HG03460 (cell line): ENCODE measurements at regions not wholly inside any gene's neighbourhood (a gene's known extent, or its start where the extent isn't known, plus 50 kb on each side); places are given as distances from the start of the nearest gene placed in this dataset.

Source experiments
- ATAC-seq: cut with Tn5 transposase; IDR thresholded peaks from one replicate; pipeline ENCODE4 v1.9.1; 2021; ENCODE audit not compliant: unreplicated experiment

DNA sequence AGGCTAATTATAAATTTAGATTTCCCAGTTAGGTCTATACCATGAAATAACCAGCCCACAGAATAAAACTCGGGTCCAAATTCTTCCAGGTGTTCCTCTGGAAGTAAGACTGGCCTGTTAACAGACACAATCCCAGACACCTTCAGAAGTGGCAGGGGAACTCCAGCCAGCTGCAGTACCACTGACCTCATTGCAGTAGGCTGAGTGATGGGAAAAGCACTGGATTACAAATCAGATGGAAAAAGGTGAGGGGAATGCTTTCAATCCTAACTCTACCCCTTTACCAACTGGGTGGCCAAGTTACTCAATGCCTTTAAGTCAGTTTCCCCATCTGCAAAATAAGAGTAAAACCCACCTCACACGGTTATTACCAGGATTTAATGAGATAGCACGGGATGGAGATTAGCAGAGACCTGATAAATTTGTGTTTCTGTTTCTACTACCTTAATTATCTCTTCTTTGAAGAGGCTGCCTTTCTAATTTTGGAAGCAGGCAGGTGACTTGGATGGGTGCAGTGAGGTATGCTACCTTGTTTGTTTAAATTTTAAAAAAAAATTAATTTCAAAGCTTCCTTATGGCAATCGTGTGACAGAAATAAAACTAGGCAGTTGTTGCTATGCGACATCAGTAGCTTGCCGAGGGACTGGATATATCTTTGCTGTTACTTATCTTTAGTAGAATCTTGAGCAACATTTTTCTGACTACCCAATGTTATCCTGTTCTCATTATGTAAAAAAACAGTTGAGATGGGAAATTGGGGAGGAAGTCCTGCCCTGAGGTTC lies 167.3 kb upstream of the GRIN2B start:
- ATAC-seq: no peak

DNA sequence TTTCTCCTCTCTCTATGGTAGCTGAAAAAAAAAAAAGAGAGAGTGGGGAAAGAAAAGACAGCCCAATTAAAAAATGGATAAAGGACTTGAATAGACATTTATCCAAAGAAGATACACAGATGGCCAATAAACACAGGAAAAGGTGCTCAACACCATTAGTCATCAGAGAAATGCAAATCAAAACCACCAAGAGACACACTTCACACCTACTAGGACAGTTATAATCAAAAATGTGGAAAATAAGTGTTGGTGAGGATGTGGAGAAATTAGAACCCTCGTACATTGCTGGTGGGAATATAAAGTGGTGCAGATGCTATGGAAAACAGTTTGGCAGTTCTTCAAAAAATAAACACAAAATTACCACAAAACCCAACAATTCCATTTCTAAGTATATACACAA lies 172.4 kb upstream of the GRIN2B start:
- no peak for ATAC-seq

DNA sequence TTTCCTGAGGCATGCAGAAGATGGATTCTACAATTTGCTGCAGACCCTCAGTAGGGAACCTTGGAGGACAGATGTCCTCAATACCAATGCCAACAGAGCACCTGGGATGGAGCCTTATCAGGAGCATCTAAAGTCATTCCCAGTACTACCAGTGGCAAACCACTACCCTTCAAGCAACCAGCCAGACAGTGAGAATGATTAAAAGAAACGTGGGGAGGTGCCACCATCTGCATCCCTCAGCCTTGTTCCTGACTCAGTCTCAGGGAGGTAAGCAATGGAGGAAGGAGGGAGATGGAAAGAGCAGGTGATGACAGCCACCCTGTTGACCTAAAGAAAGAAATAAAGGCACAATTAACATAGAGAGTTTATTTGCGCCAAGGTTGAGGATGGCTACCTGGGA lies 175.2 kb upstream of the GRIN2B start:
- ATAC-seq: no peak

DNA sequence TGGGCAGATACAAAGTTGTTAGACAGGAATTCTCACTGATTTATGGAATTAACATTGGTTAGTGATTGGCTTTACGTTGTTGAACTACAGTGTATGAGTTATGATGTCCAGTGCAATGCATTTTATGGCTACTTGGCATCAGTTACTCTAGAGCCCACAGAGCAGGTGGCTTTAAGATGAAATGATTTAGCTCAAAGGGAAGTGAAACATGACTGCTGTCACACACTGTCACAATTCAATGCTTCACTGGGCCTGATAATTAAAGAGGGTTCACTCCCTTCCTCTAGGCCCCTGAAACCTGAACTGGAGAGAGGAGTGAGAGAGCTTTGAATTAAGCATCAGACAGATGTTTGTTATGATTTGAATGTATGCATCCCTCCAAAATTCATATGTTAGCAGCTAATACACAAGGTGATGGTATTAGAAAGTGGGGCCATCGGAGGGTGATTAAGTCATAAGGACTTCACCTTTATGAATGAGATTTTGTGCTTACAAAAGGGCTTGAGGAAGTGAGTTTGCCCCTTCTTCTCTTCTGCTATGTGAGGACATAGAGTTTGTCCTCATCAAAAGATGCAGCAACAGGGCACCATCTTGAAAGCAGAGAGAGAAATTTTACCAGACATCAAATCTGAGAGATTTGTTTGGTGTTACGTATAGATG lies 175.8 kb upstream of the GRIN2B start:
- peak; percentile 98 for ATAC-seq

DNA sequence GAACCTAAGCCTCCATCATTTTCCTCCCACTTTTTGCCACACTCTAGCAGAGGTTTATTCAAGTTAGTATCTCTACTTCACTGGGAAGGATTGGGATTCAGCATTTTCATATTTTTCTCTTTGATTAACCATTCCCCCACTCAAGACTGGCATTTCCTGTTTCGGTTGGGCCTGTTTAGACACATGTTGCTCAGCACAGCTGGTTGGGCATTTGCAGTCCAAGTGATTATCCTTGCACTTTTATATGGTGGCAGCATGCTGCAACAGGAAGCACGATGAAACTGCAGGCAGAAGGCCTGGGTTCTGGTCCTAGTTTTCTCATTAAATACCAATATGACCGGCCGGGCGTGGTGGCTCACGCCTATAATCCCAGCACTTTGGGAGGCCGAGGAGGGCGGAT lies 182.9 kb upstream of the GRIN2B start:
- no peak for ATAC-seq

DNA sequence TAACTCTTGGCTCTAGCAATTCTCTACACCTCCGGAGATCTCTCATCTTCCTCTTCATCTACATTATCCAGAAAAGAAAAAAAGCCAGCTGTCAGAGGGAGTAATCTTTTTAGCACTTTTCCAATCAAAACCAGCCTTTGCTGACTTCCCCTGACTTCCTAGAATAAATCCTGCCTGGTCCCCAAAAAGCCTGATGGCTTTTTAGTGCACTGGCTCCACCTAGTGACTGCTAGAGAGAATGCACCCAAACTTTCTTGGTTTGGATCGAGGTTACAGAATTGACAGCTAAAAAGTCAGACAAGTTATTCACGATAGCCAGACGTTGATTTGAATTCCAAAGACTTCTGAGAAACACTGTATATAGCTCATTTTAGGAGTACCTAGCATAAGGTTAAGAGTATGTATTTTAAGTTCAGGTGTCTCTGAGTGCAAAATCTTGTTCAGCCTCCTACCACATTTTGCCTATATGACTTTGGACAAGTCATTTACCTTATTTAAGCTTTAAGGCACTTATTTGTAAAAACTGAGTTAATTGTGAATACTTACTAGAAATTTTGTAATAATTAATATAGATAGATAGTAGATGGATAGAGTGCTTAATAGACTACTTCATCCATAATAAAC lies 185.7 kb upstream of the GRIN2B start:
- no peak for ATAC-seq

DNA sequence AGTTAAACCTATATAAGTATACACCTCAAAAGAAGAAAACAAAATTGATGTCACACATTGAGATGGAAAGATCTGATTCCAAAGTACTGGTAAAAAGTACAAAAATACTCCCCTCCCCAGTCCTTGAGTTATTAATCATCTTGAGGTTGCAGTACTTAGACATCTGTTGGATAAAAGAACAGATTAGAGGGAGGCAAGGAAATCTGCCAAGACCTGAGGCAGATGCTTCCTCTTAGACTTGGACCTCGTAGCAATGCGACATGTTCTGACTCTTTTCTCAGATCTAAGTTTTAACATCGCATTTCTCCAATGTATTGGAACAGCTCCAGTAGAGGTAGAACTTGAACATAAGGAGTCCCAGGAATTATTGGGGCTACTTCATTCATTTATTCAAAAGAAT lies 187.9 kb upstream of the GRIN2B start:
- ATAC-seq: no peak

DNA sequence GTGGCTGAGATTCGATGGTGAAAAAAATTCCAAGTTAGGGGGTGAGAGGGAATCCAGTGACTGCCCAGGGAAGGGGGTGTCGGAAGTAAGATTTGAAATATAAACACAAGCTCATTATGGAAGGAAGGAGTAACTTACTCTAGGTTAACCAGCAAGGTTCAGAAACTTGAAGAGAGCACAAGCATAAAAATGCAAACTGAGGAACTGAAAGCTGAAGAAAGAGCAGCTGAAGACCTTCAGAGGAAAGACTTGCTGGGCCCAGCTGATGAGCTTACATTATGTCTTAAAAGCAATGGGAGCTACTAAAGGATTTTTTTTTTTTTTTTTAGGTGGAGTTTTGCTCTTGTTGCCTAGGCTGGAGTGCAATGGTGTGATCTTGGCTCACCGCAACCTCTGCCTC lies 189.7 kb upstream of the GRIN2B start:
- ATAC-seq: peak; percentile 80

DNA sequence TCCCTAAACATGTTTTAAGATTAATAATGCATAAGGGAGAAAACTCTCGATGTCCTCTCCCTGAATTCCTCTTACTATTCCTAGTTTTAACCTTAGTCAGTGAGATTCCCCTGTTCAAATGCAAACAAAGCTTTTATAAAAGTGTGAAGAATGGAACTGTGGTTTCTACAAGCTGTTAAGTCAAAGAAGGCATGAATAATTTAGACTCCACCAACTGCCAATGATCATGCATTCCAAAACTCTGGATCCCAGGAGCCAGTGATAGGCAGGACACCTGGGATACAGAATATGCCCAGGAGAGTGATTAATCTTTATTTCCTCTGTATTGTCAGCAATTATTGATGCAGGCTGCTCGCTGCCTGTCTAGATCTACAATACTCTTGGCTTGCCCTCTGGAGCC lies 190.3 kb upstream of the ATF7IP start:
- ATAC-seq: no peak

DNA sequence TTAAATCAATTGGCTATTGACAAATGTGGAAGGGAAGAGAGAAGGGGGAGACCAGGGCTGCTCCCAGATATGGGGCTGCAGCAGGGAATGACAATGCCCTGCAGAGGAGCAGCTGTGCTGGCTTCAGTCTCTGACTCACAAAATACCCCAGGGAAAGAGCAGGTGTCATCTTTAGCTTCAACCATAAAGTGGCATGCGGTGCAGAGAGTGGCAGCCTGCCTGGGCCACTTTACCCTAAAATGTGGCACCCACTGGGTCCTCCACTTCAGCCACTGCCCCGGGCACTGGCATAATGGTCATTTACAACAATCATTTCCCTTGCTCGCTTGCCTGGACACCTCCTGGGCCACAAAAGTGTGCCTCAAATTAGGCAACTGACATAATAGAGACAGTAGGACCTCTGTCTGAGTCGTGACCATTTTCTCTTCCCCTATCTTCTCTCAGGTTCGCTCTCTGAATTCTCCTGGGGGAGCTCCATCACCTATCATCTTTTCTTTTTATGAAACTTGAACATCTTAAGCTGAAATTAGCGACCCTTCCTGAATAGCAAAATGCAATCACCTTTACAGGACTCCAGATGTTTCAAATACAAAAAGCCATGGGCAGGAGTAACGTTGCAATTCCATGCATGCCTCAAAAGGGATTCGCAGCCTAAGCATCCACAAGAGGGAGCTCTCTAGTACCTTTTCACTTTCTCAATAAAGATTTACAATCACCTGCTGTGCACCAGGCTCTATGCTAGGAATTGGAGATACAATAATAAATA lies 179.9 kb upstream of the ATF7IP start:
- ATAC-seq: peak; percentile 66

DNA sequence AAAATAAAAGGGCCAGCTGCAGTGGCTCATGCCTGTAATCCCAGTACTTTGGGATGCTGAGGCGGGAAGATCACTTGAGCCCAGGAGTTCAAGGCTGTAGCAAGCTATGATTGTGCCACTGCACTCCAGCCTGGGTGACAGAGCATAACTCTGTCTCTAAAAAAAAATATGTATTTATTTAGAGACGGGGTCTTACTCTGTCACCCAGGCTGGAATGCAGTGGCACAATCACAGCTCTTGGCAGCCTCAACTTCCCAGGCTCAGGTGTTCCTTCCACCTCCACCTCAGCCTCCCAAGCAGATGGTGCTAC lies 179.3 kb upstream of the ATF7IP start:
- ATAC-seq: no peak

DNA sequence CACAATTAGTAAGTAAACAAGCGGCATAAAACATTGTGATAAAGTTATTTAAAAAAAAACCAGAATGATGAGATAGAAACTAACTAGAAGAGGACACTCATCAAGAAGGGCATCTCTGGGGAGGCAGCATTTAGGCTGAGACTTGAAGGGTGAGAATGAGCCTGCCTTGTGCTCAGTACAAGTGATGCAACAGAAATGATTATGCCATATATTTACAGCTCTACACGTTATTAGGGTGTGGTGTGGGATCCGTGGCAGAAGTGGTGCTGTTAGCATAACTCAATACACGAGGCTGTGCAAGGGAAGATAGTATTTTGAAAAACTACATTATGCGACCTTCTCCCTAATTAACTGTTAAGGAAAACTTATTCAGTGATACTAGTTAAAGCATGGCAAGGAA lies 178.5 kb upstream of the ATF7IP start:
- no peak for ATAC-seq

DNA sequence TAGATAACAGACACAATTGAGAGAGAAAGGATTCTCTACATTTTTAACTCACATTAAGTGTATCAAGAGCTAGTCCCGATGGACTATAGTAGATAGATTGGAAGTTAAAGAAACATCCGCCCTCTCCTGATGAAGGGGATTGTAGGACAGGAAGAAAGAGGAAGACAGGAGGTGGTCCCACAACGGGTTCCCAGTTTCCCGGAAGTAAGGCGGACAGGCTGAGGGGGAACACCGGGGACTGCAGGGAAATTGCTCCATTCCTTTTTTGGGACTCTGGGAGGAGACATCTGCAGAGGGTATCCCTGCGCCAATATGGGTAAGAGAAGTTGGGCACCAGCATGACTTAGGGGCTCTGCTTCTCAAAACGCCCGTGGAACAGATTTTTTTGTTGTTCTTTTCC lies 177.5 kb upstream of the ATF7IP start:
- no peak for ATAC-seq

DNA sequence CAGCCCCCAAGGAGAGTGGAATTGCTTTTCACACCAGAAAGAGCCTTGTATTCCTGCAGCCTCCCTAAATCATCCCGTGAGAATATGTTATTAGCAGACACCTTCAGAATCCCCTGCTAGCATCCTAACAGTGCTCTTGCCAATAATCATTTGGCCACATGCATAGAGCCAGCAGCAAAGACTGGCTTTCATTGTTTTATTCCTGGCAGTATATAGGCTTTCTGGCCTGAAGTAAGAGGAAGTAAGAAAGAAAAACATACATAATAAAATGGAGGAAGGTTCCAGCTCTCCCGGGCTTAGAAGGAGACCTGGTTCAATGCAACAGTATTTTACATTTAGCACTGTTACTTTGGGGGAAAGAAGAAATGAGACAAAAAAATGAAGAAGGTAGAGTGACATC lies 176.7 kb upstream of the ATF7IP start:
- no peak for ATAC-seq

DNA sequence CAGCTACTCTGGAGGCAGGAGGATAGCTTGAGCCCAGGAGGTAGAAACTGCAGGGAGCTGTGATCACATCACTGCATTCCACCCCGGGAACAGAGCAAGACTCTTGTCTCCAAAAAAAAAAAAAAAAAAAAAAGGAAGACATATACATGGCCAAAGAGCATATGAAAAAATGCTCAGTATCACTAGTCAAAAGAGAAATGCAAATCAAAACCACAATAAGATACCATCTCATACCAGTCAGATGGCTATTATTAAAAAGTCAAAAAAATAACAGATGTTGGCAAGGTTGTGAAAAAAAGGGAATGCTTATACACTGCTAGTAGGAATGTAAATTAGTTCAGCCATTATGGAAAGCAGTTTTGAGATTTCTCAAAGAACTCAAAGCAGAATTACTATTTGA lies 174.8 kb upstream of the ATF7IP start:
- ATAC-seq: no peak

DNA sequence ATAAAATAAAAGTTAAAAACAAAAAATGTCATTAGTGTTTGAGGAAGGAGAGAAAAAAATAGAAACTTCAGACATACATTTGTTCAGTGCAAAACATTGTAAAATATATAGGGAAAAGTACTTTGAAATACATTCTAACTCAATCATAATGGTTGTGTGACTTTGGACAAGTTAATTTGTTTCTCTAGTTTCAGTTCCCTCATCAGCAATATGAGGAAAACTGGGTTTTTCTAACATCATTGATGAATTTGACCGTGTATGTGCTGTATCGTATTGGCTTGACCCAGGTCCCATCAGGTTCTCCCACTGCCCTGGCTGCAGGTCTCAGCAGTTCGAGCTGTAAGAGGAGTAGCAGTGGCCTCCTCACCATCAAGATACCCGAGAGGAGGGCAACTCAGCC lies 173.9 kb upstream of the ATF7IP start:
- no peak for ATAC-seq

DNA sequence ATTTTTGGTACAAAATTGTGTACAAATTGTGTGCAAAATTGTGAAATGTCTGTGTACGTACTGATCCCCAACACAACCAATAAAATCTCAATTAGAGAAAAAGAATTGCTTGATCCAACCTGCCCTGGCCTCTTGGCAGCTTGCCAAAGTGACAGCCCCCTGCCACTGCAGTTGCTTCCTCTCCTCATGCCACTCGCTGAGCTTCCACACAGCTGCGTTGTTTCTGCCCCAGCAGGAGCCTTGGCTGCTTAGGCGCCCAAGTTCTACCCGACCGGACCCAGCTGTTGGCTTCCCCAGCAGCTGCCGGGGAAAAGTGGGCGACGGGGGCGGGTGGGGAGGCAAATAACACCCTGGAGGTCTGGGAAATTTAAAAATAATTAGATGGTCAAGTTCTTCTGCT lies 171.8 kb upstream of the ATF7IP start:
- no peak for ATAC-seq

DNA sequence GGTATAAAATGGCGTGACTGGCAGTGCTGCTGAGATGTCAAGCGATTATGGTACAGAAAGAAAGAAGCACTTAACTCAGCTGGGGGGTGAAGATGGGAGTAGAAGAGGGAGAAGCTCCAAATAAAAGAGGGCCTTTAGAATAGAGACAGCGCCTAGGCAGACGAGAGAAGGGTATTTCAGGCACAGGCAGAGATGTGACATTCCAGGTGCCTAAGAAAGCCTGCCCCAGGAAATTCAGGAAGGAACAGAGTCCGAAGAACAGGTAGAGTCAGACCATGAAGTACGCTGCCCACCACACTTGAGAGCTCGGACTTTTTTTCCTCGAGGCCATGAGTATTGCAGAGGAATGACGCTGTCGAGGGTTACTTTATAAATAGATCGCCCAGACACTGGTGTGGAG lies 170.9 kb upstream of the ATF7IP start:
- ATAC-seq: no peak

DNA sequence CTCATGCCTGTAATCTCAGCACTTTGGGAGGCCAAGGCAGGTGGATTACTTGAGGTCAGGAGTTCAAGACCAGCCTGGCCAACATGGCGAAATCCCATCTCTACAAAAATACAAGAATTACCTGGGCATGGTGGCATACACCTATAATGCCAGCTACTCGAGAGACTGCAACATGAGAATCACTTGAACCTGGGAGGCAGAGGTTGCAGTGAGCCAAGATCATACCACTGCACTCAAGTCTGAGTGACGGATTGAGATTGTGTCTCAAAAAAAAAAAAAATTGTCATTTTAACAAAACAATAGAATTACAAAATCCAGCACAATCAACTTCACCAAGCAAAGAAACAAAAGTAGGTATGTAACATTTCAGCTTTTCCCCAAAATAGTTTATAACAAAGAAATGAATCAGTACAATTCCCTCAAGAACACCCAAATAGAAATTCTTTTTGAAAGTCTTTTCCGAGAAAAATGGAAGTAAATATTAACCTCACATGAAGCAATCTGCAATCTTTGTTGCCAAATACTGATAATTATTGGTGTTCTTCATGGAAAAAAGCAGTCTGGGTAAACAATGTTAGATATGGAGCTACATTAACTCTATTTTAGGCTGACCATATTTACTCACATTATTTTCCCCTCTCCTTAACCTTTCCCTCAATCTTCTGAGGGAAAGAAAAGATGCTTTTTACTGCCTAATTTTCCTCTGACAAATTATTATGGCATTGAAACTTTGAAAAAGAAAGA lies 165.9 kb upstream of the ATF7IP start:
- ATAC-seq: no peak

DNA sequence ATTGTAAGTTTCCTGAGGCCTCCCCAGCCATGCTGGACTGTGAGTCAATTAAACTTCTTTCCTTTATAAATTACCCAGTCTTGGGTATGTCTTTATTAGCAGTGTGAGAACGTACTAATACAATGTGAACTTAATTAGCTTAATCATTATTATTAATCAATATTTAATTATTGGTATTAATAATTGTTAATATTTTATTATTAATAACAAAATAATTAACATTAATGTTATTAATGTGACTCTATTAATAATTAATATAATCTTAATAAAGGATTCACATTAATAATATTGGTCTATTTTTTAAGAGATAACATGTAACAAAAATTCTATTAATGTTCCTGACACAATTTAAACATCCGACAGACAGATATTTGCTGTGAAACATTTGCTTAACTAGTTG lies 164.9 kb upstream of the ATF7IP start:
- no peak for ATAC-seq

DNA sequence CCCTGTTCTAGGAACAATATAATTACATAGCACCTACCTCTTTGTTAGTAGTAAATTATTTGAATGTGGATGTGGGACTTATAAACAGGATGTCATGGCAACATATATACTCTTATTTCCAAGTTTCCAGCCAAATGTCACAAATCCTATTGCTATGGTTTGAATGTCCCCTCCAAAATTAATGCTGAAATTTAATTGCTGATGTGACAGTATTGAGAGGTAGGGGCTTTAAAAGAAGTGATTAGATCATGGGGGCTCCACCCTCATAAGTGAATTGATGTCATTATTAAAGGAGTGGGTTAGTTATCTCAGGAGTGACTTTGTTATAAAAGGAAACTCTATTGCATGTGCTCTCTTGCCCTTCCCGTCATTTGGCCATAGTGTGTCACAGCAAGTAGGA lies 164.2 kb upstream of the ATF7IP start:
- no peak for ATAC-seq
